Vagina (tissue), 2 donors: ENCODE measurements at regions not wholly inside any gene's neighbourhood (a gene's known extent, or its start where the extent isn't known, plus 50 kb on each side); places are given as distances from the start of the nearest gene placed in this dataset.

Experiments used
- POLR2A ChIP-seq, 2 donors: fragments of 450-650 bp; IDR thresholded peaks; one replicate each; pipeline ENCODE4 v1.6.1; 2017; ENCODE audit warnings: antibody characterized with exemption in 2 of 2, mild to moderate bottlenecking in 2 of 2, moderate library complexity in 2 of 2
- POLR2AphosphoS5 ChIP-seq, 2 donors: sonication (generic); formaldehyde crosslinking; IDR thresholded peaks; one replicate each; pipeline ENCODE4 v1.9.0; 2017; ENCODE audit warnings: antibody characterized with exemption in 2 of 2, mild to moderate bottlenecking in 2 of 2, low read depth in 1 of 2; ENCODE audit not compliant: insufficient read depth in 1 of 2
- TF ChIP-seq, protein P1 (sequence below), 3 experiments: fragments of 450-650 bp in 2 of 3; fragments of 200-600 bp in 1 of 3; sonication (generic) in 1 of 3; IDR thresholded peaks; one replicate each; pipeline ENCODE4 v1.5.1; 2017 to 2019; ENCODE audit warnings: antibody characterized with exemption in 3 of 3, mild to moderate bottlenecking in 2 of 3, moderate library complexity in 2 of 3

DNA sequence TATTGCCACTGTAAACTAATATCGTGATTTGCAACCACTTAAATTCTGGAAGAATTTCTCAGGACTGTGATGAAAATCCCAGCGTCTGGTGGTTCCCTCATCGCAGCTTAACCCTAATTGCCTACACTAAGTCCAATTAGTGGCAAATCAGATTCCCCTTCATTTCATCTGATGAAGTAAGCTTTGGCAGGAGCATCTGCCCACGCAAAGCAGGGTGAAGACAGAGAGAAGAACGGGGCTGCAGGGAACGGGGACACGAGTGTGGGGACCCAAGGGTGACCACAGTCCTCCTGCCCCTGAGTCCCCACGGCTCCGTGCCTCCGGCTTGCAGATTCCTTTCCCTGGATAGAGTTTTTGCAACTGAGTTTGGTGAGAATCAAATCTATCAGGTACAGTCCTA lies 159.5 kb downstream of the LY86 start:
- no peak for TF ChIP-seq POLR2AphosphoS5 (IDR thresholded peaks at IDR 0.05; ENCODE audit: insufficient read depth in 1 of 2, low read depth in 1 of 2)
- TF ChIP-seq, protein P1, sequence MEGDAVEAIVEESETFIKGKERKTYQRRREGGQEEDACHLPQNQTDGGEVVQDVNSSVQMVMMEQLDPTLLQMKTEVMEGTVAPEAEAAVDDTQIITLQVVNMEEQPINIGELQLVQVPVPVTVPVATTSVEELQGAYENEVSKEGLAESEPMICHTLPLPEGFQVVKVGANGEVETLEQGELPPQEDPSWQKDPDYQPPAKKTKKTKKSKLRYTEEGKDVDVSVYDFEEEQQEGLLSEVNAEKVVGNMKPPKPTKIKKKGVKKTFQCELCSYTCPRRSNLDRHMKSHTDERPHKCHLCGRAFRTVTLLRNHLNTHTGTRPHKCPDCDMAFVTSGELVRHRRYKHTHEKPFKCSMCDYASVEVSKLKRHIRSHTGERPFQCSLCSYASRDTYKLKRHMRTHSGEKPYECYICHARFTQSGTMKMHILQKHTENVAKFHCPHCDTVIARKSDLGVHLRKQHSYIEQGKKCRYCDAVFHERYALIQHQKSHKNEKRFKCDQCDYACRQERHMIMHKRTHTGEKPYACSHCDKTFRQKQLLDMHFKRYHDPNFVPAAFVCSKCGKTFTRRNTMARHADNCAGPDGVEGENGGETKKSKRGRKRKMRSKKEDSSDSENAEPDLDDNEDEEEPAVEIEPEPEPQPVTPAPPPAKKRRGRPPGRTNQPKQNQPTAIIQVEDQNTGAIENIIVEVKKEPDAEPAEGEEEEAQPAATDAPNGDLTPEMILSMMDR (IDR thresholded peaks at IDR 0.05) = no peak
- TF ChIP-seq POLR2A (IDR thresholded peaks at IDR 0.05) = no peak
